Panc1 (cell line): ENCODE measurements at regions not wholly inside any gene's neighbourhood (a gene's known extent, or its start where the extent isn't known, plus 50 kb on each side); places are given as distances from the start of the nearest gene placed in this dataset.

ENCODE experiments used
- TF ChIP-seq, protein P1 (sequence below): fragments of 450-650 bp; IDR thresholded peaks from 2 replicates; pipeline ENCODE4 v1.5.1; 2017; ENCODE audit warnings: mild to moderate bottlenecking
- TF ChIP-seq, protein P2 (sequence below), 2 experiments: IDR thresholded peaks; 2 replicates each; pipeline ENCODE4 v1.6.1; 2011 to 2012; ENCODE audit warnings: low read depth in 2 of 2, control low read depth in 1 of 2, low read length in 1 of 2, mild to moderate bottlenecking in 1 of 2, moderate library complexity in 1 of 2; ENCODE audit not compliant: insufficient read depth in 1 of 2

DNA sequence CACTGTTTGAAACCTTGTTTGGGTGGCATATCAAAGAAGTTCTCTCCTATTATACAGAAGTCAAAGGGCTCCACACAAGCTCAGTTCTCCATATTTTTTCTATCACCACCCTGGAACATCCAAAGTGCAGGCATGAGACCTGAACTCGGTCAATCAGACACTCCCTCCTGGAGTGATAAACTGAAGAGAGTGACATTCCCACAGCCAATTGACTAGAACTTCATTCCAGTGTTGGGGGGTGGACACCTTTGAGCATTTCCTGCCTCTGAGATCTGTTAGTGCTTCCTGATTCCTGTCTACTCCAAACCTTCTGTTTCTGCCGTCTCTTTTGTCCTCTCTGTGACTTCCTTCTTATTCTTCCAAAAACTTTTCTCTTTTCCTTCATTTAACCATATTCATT is 220.7 kb upstream of the NOX3 start:
- TF ChIP-seq, protein P1, sequence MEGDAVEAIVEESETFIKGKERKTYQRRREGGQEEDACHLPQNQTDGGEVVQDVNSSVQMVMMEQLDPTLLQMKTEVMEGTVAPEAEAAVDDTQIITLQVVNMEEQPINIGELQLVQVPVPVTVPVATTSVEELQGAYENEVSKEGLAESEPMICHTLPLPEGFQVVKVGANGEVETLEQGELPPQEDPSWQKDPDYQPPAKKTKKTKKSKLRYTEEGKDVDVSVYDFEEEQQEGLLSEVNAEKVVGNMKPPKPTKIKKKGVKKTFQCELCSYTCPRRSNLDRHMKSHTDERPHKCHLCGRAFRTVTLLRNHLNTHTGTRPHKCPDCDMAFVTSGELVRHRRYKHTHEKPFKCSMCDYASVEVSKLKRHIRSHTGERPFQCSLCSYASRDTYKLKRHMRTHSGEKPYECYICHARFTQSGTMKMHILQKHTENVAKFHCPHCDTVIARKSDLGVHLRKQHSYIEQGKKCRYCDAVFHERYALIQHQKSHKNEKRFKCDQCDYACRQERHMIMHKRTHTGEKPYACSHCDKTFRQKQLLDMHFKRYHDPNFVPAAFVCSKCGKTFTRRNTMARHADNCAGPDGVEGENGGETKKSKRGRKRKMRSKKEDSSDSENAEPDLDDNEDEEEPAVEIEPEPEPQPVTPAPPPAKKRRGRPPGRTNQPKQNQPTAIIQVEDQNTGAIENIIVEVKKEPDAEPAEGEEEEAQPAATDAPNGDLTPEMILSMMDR, result no peak
- TF ChIP-seq, protein P2, sequence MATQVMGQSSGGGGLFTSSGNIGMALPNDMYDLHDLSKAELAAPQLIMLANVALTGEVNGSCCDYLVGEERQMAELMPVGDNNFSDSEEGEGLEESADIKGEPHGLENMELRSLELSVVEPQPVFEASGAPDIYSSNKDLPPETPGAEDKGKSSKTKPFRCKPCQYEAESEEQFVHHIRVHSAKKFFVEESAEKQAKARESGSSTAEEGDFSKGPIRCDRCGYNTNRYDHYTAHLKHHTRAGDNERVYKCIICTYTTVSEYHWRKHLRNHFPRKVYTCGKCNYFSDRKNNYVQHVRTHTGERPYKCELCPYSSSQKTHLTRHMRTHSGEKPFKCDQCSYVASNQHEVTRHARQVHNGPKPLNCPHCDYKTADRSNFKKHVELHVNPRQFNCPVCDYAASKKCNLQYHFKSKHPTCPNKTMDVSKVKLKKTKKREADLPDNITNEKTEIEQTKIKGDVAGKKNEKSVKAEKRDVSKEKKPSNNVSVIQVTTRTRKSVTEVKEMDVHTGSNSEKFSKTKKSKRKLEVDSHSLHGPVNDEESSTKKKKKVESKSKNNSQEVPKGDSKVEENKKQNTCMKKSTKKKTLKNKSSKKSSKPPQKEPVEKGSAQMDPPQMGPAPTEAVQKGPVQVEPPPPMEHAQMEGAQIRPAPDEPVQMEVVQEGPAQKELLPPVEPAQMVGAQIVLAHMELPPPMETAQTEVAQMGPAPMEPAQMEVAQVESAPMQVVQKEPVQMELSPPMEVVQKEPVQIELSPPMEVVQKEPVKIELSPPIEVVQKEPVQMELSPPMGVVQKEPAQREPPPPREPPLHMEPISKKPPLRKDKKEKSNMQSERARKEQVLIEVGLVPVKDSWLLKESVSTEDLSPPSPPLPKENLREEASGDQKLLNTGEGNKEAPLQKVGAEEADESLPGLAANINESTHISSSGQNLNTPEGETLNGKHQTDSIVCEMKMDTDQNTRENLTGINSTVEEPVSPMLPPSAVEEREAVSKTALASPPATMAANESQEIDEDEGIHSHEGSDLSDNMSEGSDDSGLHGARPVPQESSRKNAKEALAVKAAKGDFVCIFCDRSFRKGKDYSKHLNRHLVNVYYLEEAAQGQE (IDR thresholded peaks at IDR 0.05; ENCODE audit: insufficient read depth in 1 of 2, low read depth in 2 of 2, low read length in 1 of 2), result no peak
